Stomach (tissue), 8 donors: ENCODE measurements at regions not wholly inside any gene's neighbourhood (a gene's known extent, or its start where the extent isn't known, plus 50 kb on each side); places are given as distances from the start of the nearest gene placed in this dataset.

Source experiments
- DNase-seq, 2 donors: peaks; one replicate each; pipeline versions ENCODE4 v3.0.0 to v3.0.0-alpha.2; 2013 to 2019
- H3K27ac ChIP-seq, 5 donors: fragments of 200-600 bp in 4 of 5; sonication (generic) in 4 of 5; one replicate each; pipeline ENCODE4 v1.5.1; 2013 to 2019; ENCODE audit warnings: mild to moderate bottlenecking in 1 of 5, moderate library complexity in 1 of 5
- H3K27me3 ChIP-seq, 3 donors: fragments of 200-600 bp; sonication (generic); one replicate each; pipeline ENCODE4 v1.5.1; 2017 to 2019; ENCODE audit warnings: mixed run types in 1 of 3
- H3K36me3 ChIP-seq, 4 donors: fragments of 200-600 bp; sonication (generic); 1 replicate in 3 of 4; 2 replicates in 1 of 4; pipeline ENCODE4 v1.5.1; 2016 to 2019
- H3K4me1 ChIP-seq, 4 donors: fragments of 200-600 bp; sonication (generic); one replicate each; pipeline ENCODE4 v1.5.1; 2016 to 2019
- H3K4me3 ChIP-seq, 4 donors: fragments of 200-600 bp; sonication (generic) in 3 of 4; one replicate each; pipeline ENCODE4 v1.5.1; 2016 to 2019; ENCODE audit warnings: mild to moderate bottlenecking in 1 of 4
- H3K9me3 ChIP-seq, 4 donors: fragments of 200-600 bp; sonication (generic); one replicate each; pipeline ENCODE4 v1.5.1; 2016 to 2019
- EP300 ChIP-seq: sonication (generic); formaldehyde crosslinking; IDR thresholded peaks from one replicate; pipeline ENCODE4 v1.6.1; 2017; ENCODE audit warnings: antibody characterized with exemption
- POLR2A ChIP-seq, 4 donors: fragments of 450-650 bp; IDR thresholded peaks; one replicate each; pipeline ENCODE4 v1.6.1; 2016; ENCODE audit warnings: antibody characterized with exemption in 4 of 4, control low read depth in 2 of 4, mild to moderate bottlenecking in 1 of 4, moderate library complexity in 1 of 4
- POLR2AphosphoS5 ChIP-seq, 3 donors: sonication (generic); formaldehyde crosslinking; IDR thresholded peaks; one replicate each; pipeline ENCODE4 v1.6.1; 2016; ENCODE audit warnings: antibody characterized with exemption in 3 of 3
- WGBS, 5 donors: extraction: QIAGEN DNeasy Blood & Tissue Kit in 3 of 5; methylation state at CpG; one replicate each; pipeline versions ENCODE4 v1.1.5 to v1.1.7; 2013 to 2018; 5-methylcytosine and 5-hydroxymethylcytosine counted together
- intact Hi-C: fragments of 100-400 bp; cut with DNase I; formaldehyde crosslinking; loops from one replicate; pipeline ENCODE4 v1.15.1; 2023; ENCODE audit warnings: low total_unique reads
- TF ChIP-seq, protein P1 (sequence below), 7 experiments: fragments of 450-650 bp in 4 of 7; fragments of 200-600 bp in 3 of 7; sonication (generic) in 3 of 7; IDR thresholded peaks; one replicate each; pipeline ENCODE4 v1.5.1; 2016 to 2019; ENCODE audit warnings: antibody characterized with exemption in 7 of 7, control low read depth in 2 of 7, mild to moderate bottlenecking in 1 of 7
- donor health status: healthy with polysubstance abuse.
- donor health status: Bipolar disorder and iron deficiency.
- donor health status: healthy.

DNA sequence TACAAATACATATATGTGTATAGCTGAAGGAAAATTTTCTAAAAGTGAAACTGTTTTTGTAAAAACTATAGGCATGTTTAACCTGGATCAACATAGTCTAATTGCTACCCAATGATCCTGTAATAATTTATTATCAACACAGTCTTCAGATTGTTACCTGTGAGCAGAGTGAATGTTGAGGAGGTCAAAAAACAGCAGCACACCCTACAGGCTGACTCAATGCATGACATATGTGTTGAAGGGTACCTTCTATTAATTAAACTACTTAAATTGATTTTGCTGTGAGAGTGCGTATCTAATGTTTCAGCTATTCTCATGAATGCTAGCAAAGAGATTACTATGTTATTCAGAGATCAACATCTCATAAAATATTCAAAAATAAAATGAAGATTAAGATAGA, 411.4 kb downstream of the TNS3 start:
- Histone ChIP-seq H3K27ac (no peak overlapping the region), H3K36me3 (no peaks in the 10 kb centered on the region), H3K4me1 (no peaks in the 10 kb centered on the region), H3K4me3 (no peak overlapping the region), H3K9me3 (no peaks in the 10 kb centered on the region), H3K27me3 (no peaks in the 10 kb centered on the region)
- intact Hi-C loops: no loop called here
- no peak for DNase-seq
- 97 to 100% (median 100%) methylated on average over 1 of the region's 1 CpG for WGBS, 5 donors
- TF ChIP-seq EP300: no peak

DNA sequence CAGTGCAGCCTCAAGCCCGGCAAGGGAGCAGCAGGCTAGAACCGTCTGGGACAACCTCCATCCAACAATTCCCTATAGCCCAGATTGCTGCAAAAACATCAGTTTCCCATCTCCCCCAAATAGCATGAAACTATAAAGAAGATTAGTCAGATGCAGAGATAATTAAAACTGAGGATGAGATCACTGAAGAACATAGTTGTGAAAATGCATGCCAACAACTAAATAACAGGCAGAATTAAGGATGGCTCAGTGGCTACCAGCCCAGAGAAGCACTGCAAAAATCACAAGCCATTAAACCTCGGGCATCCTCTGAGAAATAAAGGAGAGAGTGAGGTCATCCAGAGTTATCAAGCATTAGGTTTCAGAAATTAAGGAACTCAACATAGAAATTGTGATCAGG, 427.1 kb downstream of the TNS3 start:
- Histone ChIP-seq H3K27me3 (no peaks in the 10 kb centered on the region), H3K36me3 (no peaks in the 10 kb centered on the region), H3K27ac (no peak overlapping the region), H3K4me3 (no peak overlapping the region), H3K4me1 (peaks cover 0 to 19% (median 13%) of the 10 kb centered on the region in 4 donors), H3K9me3 (peaks cover 0 to 2% (median under 1%) of the 10 kb centered on the region in 4 donors)
- no peak for DNase-seq
- 66 to 90% (median 82%) methylated on average over 3 of the region's 3 CpGs for WGBS, 5 donors
- no peak for TF ChIP-seq POLR2A (IDR thresholded peaks at IDR 0.05)
- no peak for TF ChIP-seq POLR2AphosphoS5 (IDR thresholded peaks at IDR 0.05)
- no peak for TF ChIP-seq EP300
- TF ChIP-seq, protein P1, sequence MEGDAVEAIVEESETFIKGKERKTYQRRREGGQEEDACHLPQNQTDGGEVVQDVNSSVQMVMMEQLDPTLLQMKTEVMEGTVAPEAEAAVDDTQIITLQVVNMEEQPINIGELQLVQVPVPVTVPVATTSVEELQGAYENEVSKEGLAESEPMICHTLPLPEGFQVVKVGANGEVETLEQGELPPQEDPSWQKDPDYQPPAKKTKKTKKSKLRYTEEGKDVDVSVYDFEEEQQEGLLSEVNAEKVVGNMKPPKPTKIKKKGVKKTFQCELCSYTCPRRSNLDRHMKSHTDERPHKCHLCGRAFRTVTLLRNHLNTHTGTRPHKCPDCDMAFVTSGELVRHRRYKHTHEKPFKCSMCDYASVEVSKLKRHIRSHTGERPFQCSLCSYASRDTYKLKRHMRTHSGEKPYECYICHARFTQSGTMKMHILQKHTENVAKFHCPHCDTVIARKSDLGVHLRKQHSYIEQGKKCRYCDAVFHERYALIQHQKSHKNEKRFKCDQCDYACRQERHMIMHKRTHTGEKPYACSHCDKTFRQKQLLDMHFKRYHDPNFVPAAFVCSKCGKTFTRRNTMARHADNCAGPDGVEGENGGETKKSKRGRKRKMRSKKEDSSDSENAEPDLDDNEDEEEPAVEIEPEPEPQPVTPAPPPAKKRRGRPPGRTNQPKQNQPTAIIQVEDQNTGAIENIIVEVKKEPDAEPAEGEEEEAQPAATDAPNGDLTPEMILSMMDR (IDR thresholded peaks at IDR 0.05): no peak
- intact Hi-C loops: no loop called here

DNA sequence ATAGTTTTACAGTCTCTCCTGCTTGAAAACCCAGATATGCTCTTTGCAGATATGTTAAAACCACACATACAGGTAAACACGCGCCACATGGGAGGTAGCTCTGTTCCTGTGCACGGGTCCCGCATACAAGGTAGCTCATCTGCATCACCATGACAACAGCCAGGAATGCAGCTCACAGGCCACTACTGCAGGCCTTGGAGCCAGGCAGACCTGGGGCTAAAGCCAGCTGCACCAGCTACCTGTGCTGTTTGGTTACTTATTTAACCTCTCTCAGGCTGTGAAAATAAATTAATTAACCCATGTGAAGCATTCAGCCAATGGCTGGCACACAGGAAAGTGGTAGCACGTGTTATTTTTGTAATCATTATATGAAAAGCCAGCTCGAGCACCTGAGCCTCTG, 428.3 kb downstream of the TNS3 start:
- Histone ChIP-seq H3K4me3 (no peak overlapping the region), H3K27me3 (no peaks in the 10 kb centered on the region), H3K36me3 (no peaks in the 10 kb centered on the region), H3K9me3 (no peaks in the 10 kb centered on the region), H3K27ac (peak overlapping the region in 1 of 5 donors; percentile 33), H3K4me1 (peaks cover 0 to 27% (median 15%) of the 10 kb centered on the region in 4 donors)
- intact Hi-C loops: no loop called here
- no peak for TF ChIP-seq POLR2A (IDR thresholded peaks at IDR 0.05)
- TF ChIP-seq, protein P1 (IDR thresholded peaks at IDR 0.05): no peak
- TF ChIP-seq POLR2AphosphoS5 (IDR thresholded peaks at IDR 0.05): no peak
- no peak for TF ChIP-seq EP300
- peak in 1 of 2 donors; percentile 75 for DNase-seq
- WGBS, 5 donors: 27 to 47% (median 34%) methylated on average over 6 of the region's 6 CpGs

DNA sequence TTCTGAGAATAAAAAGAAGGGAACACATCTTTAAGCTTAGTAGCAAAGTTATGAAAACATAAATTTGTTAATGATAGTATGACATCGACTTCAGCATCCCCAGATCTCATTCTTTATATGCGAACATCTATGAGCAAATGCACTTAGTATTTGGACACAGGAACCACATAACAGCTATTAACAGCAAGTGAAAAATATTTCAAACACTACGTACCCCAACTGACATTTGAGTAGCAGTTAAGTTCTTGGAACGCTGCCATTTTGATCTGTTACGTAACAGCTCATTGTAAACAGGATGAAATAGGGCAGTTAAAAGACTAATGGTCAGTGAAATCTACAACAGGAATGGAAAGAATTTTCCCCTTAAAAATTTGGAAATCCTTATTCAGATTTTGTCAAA, 428.9 kb downstream of the TNS3 start:
- no peaks in the 10 kb centered on the region for H3K9me3 ChIP-seq
- H3K36me3 ChIP-seq: no peaks in the 10 kb centered on the region
- WGBS, 5 donors: 22 to 31% (median 26%) methylated on average over 5 of the region's 5 CpGs
- intact Hi-C loops: no loop called here
- TF ChIP-seq POLR2A (IDR thresholded peaks at IDR 0.05): no peak
- TF ChIP-seq POLR2AphosphoS5 (IDR thresholded peaks at IDR 0.05): peak in 2 of 3 donors; percentile 64 to 73
- H3K4me3 ChIP-seq: no peak overlapping the region
- no peaks in the 10 kb centered on the region for H3K27me3 ChIP-seq
- H3K4me1 ChIP-seq: peaks cover 0 to 32% (median 18%) of the 10 kb centered on the region in 4 donors
- peak in 1 of 2 donors; percentile 88 for DNase-seq
- H3K27ac ChIP-seq: no peak overlapping the region

DNA sequence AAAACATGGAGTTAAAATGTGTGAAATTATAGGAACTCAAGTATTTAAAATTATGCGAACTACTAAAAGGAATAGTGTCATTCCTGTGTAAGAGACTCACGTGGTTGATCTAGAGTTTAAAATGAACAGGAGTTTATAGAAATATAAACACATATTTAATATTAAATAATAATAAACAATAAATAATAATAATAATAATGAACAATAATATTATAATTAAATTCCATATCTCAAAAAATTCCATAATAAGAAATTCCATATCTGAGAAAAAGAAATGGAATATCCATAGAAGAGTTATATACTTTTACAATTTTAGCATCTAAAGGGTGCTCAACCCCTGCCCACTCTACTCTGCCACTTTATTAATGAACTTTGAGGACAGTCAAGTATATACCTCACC, 429.6 kb downstream of the TNS3 start:
- H3K9me3 ChIP-seq: no peaks in the 10 kb centered on the region
- H3K36me3 ChIP-seq: no peaks in the 10 kb centered on the region
- H3K27me3 ChIP-seq: no peaks in the 10 kb centered on the region
- DNase-seq: no peak
- intact Hi-C loops: no loop called here
- peaks cover 0 to 37% (median 20%) of the 10 kb centered on the region in 4 donors for H3K4me1 ChIP-seq
- H3K27ac ChIP-seq: no peak overlapping the region
- no peak overlapping the region for H3K4me3 ChIP-seq
- TF ChIP-seq EP300 (no peak), POLR2AphosphoS5 (IDR thresholded peaks at IDR 0.05) (no peak)
- WGBS, 5 donors: 83 to 98% (median 93%) methylated on average over 2 of the region's 2 CpGs

DNA sequence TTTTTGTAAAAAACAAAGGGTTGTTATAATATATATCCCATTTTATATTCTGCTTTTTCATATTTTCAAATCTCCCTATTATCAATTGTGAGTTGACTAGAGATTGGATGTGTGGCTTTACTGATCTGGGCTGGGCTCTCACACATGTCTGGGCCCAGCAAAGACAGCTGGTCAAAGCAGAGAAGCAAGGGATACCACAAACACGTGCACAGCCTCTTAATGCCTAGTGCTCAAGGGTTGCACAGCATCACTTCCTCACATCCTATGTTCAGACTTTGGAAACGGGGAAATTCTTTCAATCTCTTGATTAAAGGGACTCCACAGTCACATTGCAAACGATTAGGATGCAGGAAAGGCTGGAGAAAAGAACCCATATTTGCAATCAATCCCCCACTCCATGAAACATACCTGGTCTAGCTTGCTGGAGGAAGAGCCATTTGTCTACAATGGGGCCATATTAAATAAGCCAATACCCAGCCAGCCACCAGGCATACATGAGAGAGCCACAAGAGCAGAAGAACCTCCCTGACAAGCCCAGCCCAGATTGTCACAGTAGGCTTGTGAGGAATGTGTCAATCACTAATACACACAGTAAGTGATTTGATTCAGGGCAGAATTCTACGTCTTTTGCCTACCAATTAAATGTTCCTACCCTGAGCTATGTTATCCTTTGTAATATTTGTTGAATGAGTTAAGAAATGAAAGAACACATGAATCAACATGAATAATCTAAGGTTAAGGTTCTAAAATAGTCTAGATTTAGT, 431.2 kb downstream of the TNS3 start:
- DNase-seq: no peak
- no peak overlapping the region for H3K4me3 ChIP-seq
- peaks cover 0 to 38% (median 21%) of the 10 kb centered on the region in 4 donors for H3K4me1 ChIP-seq
- TF ChIP-seq POLR2A (IDR thresholded peaks at IDR 0.05) (no peak), EP300 (no peak), POLR2AphosphoS5 (IDR thresholded peaks at IDR 0.05) (no peak)
- TF ChIP-seq, protein P1 (IDR thresholded peaks at IDR 0.05): no peak
- H3K27ac ChIP-seq: no peak overlapping the region
- 57 to 89% (median 80%) methylated on average over 4 of the region's 4 CpGs for WGBS, 5 donors
- no peaks in the 10 kb centered on the region for H3K9me3 ChIP-seq
- no peaks in the 10 kb centered on the region for H3K36me3 ChIP-seq
- intact Hi-C loops: no loop called here
- H3K27me3 ChIP-seq: no peaks in the 10 kb centered on the region
